ENCODE measurements at regions not wholly inside any gene's neighbourhood (a gene's known extent, or its start where the extent isn't known, plus 50 kb on each side); places are given as distances from the start of the nearest gene placed in this dataset.
A peak's percentile ranks its signal among the peaks of the same experiment; 100 is the strongest.

DNA sequence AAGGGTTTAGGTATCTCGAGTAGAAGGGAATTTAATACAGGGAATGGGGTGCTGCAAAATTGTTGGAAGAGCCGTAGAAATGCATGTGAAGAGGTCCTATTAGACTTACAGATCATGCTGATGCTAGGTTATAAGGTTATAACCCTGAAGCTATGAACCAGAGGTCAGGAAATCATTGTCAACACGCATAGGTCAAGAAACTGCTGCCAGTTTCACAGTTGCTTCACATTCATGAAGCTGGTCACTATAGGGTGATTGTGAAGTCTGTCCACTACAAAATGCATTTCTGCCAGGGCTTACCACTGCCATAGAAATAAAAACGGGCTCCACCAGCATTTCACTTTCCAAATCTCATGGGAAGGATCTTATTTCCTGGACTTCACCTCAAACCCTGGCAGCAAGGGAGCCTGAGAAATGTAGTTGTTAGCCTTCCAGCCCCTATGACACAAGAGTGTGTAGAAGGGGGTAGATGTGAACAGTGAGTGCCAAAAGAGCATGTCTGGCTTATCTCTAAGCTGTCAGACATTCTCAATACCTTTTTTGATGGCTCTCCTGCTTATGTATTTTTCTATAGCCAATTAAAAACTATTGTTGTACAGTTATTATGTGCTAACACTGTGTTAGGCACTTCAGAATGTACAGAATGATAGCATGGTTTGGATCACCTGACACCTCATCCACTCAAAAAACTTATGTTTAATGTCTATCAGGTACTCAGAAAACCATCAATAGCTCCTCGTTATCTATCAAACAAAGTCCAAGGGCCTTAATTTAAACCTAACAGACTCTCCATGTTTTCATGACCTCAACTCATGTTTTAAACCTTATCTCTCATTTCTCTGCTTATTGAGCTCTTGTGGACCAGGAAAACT lies 148.3 kb upstream of the TSC22D2 start:
- Histone ChIP-seq H3K4me3 (no peak overlapping the region), H3K9me2 (replicated peaks; ENCODE audit: insufficient read depth) (no peaks in the 10 kb centered on the region), H3K9me3 (ENCODE audit: low read depth) (no peaks in the 10 kb centered on the region), H2AFZ (no peak overlapping the region), H3K4me2 (no peak overlapping the region), H4K20me1 (ENCODE audit: insufficient read depth, poor library complexity, severe bottlenecking) (no peaks in the 10 kb centered on the region), H3K27me3 (no peaks in the 10 kb centered on the region), H3K79me2 (no peaks in the 10 kb centered on the region), H3K4me1 (ENCODE audit: insufficient read depth) (peaks cover 28% of the 10 kb centered on the region), H3K27ac (peak overlapping the region; percentile 52), H3K36me3 (replicated peaks; ENCODE audit: insufficient read depth, low read depth) (no peaks in the 10 kb centered on the region)
- DNase-seq (ENCODE audit: low spot score), result no peak
- TF ChIP-seq EZH2 (IDR thresholded peaks at IDR 0.05; ENCODE audit: borderline replicate concordance), result no peak
- no peak for TF ChIP-seq EZH2phosphoT487 (IDR thresholded peaks at IDR 0.05; ENCODE audit: low read depth, severe bottlenecking, unreplicated experiment)
- TF ChIP-seq, protein P1, sequence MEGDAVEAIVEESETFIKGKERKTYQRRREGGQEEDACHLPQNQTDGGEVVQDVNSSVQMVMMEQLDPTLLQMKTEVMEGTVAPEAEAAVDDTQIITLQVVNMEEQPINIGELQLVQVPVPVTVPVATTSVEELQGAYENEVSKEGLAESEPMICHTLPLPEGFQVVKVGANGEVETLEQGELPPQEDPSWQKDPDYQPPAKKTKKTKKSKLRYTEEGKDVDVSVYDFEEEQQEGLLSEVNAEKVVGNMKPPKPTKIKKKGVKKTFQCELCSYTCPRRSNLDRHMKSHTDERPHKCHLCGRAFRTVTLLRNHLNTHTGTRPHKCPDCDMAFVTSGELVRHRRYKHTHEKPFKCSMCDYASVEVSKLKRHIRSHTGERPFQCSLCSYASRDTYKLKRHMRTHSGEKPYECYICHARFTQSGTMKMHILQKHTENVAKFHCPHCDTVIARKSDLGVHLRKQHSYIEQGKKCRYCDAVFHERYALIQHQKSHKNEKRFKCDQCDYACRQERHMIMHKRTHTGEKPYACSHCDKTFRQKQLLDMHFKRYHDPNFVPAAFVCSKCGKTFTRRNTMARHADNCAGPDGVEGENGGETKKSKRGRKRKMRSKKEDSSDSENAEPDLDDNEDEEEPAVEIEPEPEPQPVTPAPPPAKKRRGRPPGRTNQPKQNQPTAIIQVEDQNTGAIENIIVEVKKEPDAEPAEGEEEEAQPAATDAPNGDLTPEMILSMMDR (IDR thresholded peaks at IDR 0.05; ENCODE audit: poor library complexity), result no peak
- 67% methylated on average over 5 of the region's 5 CpGs for WGBS (ENCODE audit: low lambda C conversion rate, missing lambda C conversion rate)

DNA sequence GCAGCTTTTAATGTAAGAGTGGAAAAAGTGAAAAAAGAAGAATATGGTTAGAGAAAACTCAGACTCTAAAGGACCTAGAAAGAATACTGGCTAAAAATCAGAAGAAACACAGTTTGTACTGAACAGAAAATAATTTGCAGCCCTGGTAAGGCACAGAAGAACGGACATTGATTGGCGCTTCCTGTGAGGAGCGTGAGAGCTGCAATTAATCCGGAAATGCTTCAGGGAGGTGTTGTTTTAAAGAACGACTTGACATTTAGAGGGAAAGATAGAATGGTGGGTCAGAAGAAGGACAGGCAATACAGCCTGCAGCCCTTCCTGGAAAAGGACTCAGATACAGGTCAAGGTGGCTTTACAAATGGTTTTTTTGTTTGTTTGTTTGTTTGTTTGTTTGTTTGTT lies 151.3 kb upstream of the TSC22D2 start:
- no peaks in the 10 kb centered on the region for H3K27me3 ChIP-seq
- no peaks in the 10 kb centered on the region for H3K9me2 ChIP-seq (replicated peaks; ENCODE audit: insufficient read depth)
- no peak for DNase-seq (ENCODE audit: low spot score)
- WGBS (ENCODE audit: low lambda C conversion rate, missing lambda C conversion rate), result 90% methylated on average over 5 of the region's 5 CpGs
- no peak overlapping the region for H2AFZ ChIP-seq
- H3K79me2 ChIP-seq, result no peaks in the 10 kb centered on the region
- H3K27ac ChIP-seq, result no peak overlapping the region
- peaks cover 41% of the 10 kb centered on the region for H3K4me1 ChIP-seq (ENCODE audit: insufficient read depth)
- H3K36me3 ChIP-seq (replicated peaks; ENCODE audit: insufficient read depth, low read depth), result no peaks in the 10 kb centered on the region
- H3K4me2 ChIP-seq, result no peak overlapping the region
- H3K9me3 ChIP-seq (ENCODE audit: low read depth), result no peaks in the 10 kb centered on the region
- TF ChIP-seq EZH2phosphoT487 (IDR thresholded peaks at IDR 0.05; ENCODE audit: low read depth, severe bottlenecking, unreplicated experiment) (no peak), EZH2 (IDR thresholded peaks at IDR 0.05; ENCODE audit: borderline replicate concordance) (no peak)
- TF ChIP-seq, protein P1 (IDR thresholded peaks at IDR 0.05; ENCODE audit: poor library complexity), result no peak
- H3K4me3 ChIP-seq, result no peak overlapping the region
- no peaks in the 10 kb centered on the region for H4K20me1 ChIP-seq (ENCODE audit: insufficient read depth, poor library complexity, severe bottlenecking)

DNA sequence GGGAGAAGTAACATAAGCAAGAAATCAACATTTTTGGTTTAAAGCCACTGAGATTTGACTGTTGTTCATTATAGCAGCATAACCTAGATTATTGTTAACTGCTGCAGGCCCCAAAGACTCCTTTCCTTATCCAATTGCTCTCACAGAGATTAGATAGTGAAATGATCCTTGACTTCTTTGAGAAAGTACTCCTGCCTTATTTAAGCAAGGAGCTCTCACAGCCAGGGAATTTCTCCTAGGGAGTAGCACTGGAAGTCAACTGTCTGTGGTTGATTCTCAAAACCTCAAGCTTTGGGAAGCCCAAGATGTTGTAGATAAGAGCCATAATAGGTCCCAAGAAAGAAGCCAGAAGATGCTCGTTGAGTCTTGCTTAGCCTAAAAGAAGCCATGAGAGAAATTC lies 151.8 kb upstream of the TSC22D2 start:
- Histone ChIP-seq H3K27me3 (no peaks in the 10 kb centered on the region), H4K20me1 (ENCODE audit: insufficient read depth, poor library complexity, severe bottlenecking) (no peaks in the 10 kb centered on the region), H3K9me3 (ENCODE audit: low read depth) (no peaks in the 10 kb centered on the region), H2AFZ (no peak overlapping the region), H3K9me2 (replicated peaks; ENCODE audit: insufficient read depth) (no peaks in the 10 kb centered on the region), H3K79me2 (no peaks in the 10 kb centered on the region), H3K27ac (peak overlapping the region; percentile 41), H3K4me1 (ENCODE audit: insufficient read depth) (peaks cover 46% of the 10 kb centered on the region), H3K4me3 (no peak overlapping the region), H3K4me2 (no peak overlapping the region), H3K36me3 (replicated peaks; ENCODE audit: insufficient read depth, low read depth) (no peaks in the 10 kb centered on the region)
- 65% methylated on average over 1 of the region's 1 CpG for WGBS (ENCODE audit: low lambda C conversion rate, missing lambda C conversion rate)
- TF ChIP-seq, protein P1 (IDR thresholded peaks at IDR 0.05; ENCODE audit: poor library complexity), result no peak
- TF ChIP-seq EZH2phosphoT487 (IDR thresholded peaks at IDR 0.05; ENCODE audit: low read depth, severe bottlenecking, unreplicated experiment) (no peak), EZH2 (IDR thresholded peaks at IDR 0.05; ENCODE audit: borderline replicate concordance) (no peak)
- DNase-seq (ENCODE audit: low spot score), result no peak

All from hepatocyte (in vitro differentiated cells).